Gastrocnemius medialis (tissue), 4 donors: ENCODE measurements at regions not wholly inside any gene's neighbourhood (a gene's known extent, or its start where the extent isn't known, plus 50 kb on each side); places are given as distances from the start of the nearest gene placed in this dataset.

Experiments
- POLR2A ChIP-seq, 2 donors: fragments of 450-650 bp; IDR thresholded peaks; one replicate each; pipeline ENCODE4 v1.6.1; 2017; ENCODE audit warnings: antibody characterized with exemption in 2 of 2, mild to moderate bottlenecking in 2 of 2, moderate library complexity in 2 of 2
- TF ChIP-seq, protein P1 (sequence below), 5 experiments: fragments of 450-650 bp in 3 of 5; fragments of 200-600 bp in 2 of 5; sonication (generic) in 2 of 5; IDR thresholded peaks in 4 of 5; conservative IDR thresholded peaks in 1 of 5; 1 replicate in 4 of 5; 2 replicates in 1 of 5; pipeline ENCODE4 v1.5.1; 2016 to 2019; ENCODE audit warnings: antibody characterized with exemption in 5 of 5, mild to moderate bottlenecking in 3 of 5, moderate library complexity in 3 of 5

DNA sequence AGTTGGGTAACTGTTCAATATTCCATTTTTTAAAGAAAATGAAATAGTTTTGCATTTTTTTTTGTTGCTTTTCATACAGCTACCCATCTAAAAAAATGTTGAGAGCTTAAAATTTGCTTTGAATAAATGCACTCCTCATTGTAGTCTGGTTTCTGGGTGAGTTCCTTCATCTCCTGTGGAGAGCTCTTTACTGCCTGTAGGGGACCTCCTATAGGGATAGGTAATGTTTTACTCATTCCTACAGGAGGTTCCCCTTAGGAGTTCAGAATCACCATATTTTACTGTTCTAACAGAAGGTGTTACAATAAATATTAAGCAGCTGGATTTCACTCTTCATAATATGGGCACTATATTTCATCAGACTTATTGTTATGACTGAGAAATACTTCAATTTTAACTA is 947.3 kb upstream of the CRIM1 start:
- TF ChIP-seq, protein P1, sequence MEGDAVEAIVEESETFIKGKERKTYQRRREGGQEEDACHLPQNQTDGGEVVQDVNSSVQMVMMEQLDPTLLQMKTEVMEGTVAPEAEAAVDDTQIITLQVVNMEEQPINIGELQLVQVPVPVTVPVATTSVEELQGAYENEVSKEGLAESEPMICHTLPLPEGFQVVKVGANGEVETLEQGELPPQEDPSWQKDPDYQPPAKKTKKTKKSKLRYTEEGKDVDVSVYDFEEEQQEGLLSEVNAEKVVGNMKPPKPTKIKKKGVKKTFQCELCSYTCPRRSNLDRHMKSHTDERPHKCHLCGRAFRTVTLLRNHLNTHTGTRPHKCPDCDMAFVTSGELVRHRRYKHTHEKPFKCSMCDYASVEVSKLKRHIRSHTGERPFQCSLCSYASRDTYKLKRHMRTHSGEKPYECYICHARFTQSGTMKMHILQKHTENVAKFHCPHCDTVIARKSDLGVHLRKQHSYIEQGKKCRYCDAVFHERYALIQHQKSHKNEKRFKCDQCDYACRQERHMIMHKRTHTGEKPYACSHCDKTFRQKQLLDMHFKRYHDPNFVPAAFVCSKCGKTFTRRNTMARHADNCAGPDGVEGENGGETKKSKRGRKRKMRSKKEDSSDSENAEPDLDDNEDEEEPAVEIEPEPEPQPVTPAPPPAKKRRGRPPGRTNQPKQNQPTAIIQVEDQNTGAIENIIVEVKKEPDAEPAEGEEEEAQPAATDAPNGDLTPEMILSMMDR (IDR thresholded peaks at IDR 0.05 in 4 of 5, conservative IDR thresholded peaks at IDR 0.05 in 1 of 5), result no peak
- TF ChIP-seq POLR2A (IDR thresholded peaks at IDR 0.05), result no peak
